H9 (cell line): ENCODE measurements at regions not wholly inside any gene's neighbourhood (a gene's known extent, or its start where the extent isn't known, plus 50 kb on each side); places are given as distances from the start of the nearest gene placed in this dataset.

Source experiments
- DNase-seq: peaks from one replicate; pipeline ENCODE4 v3.0.0-alpha.2; 2017
- H2AFZ ChIP-seq: one replicate; pipeline ENCODE4 v1.6.1; 2013; ENCODE audit warnings: mild to moderate bottlenecking, low read length, control low read depth, moderate library complexity
- H2AK5ac ChIP-seq: 2 replicates; pipeline ENCODE4 v1.6.1; 2013; ENCODE audit warnings: low read length, control low read depth, mixed read lengths; ENCODE audit not compliant: insufficient read length
- H2BK120ac ChIP-seq: one replicate; pipeline ENCODE4 v1.6.1; 2013; ENCODE audit warnings: low read depth, mild to moderate bottlenecking, low read length, control low read depth, inconsistent platforms; ENCODE audit not compliant: poor library complexity, severe bottlenecking
- H2BK12ac ChIP-seq: 2 replicates; pipeline ENCODE4 v1.6.1; 2013; ENCODE audit warnings: low read length, control low read depth, mixed read lengths, low read depth; ENCODE audit not compliant: insufficient read length
- H2BK15ac ChIP-seq: 2 replicates; pipeline ENCODE4 v1.6.1; 2013; ENCODE audit warnings: low read depth, low read length, control low read depth
- H2BK20ac ChIP-seq: one replicate; pipeline ENCODE4 v1.6.1; 2013; ENCODE audit warnings: low read depth, mild to moderate bottlenecking, low read length, control low read depth, inconsistent platforms; ENCODE audit not compliant: poor library complexity, severe bottlenecking
- H2BK5ac ChIP-seq: 2 replicates; pipeline ENCODE4 v1.6.1; 2013; ENCODE audit warnings: low read length, control low read depth, mixed read lengths; ENCODE audit not compliant: insufficient read length
- H3K14ac ChIP-seq: 2 replicates; pipeline ENCODE4 v1.6.1; 2013; ENCODE audit warnings: low read length, control low read depth; ENCODE audit not compliant: insufficient read depth
- H3K18ac ChIP-seq: 2 replicates; pipeline ENCODE4 v1.6.1; 2013; ENCODE audit warnings: low read depth, mild to moderate bottlenecking, mixed read lengths, low read length, control low read depth; ENCODE audit not compliant: insufficient read length
- H3K23ac ChIP-seq: 2 replicates; pipeline ENCODE4 v1.6.1; 2013; ENCODE audit warnings: low read length, control low read depth, mixed read lengths, low read depth; ENCODE audit not compliant: insufficient read length
- H3K23me2 ChIP-seq: 2 replicates; pipeline ENCODE4 v1.6.1; 2013; ENCODE audit warnings: low read depth, mild to moderate bottlenecking, mixed read lengths, low read length, control low read depth; ENCODE audit not compliant: insufficient read length, poor library complexity, severe bottlenecking
- H3K27ac ChIP-seq: 2 replicates; pipeline ENCODE4 v1.5.1; 2013; ENCODE audit warnings: low read length, control low read depth, mixed read lengths, low read depth; ENCODE audit not compliant: insufficient read length
- H3K27me3 ChIP-seq: 2 replicates; pipeline ENCODE4 v1.6.1; 2013; ENCODE audit warnings: low read length, control low read depth, inconsistent platforms; ENCODE audit not compliant: insufficient read depth
- H3K4ac ChIP-seq: 2 replicates; pipeline ENCODE4 v1.6.1; 2013; ENCODE audit warnings: low read depth, mild to moderate bottlenecking, control low read depth, inconsistent platforms, low read length, moderate library complexity
- H3K4me1 ChIP-seq: 2 replicates; pipeline ENCODE4 v1.6.1; 2013; ENCODE audit warnings: low read length, control low read depth, inconsistent platforms; ENCODE audit not compliant: insufficient read depth
- H3K4me2 ChIP-seq: 2 replicates; pipeline ENCODE4 v1.6.1; 2013; ENCODE audit warnings: low read length, control low read depth, mixed read lengths; ENCODE audit not compliant: insufficient read length, insufficient read depth
- H3K56ac ChIP-seq: 2 replicates; pipeline ENCODE4 v1.6.1; 2013; ENCODE audit warnings: low read depth, mild to moderate bottlenecking, mixed read lengths, low read length, control low read depth; ENCODE audit not compliant: insufficient read length
- H3K79me1 ChIP-seq: 2 replicates; pipeline ENCODE4 v1.6.1; 2013; ENCODE audit warnings: low read depth, mild to moderate bottlenecking, moderate library complexity, low read length, control low read depth, inconsistent platforms; ENCODE audit not compliant: insufficient read depth, poor library complexity, severe bottlenecking
- H3K79me2 ChIP-seq: 2 replicates; pipeline ENCODE4 v1.6.1; 2013; ENCODE audit warnings: low read length, control low read depth, inconsistent platforms; ENCODE audit not compliant: insufficient read depth
- H3K9ac ChIP-seq: 2 replicates; pipeline ENCODE4 v1.6.1; 2013; ENCODE audit warnings: low read length, control low read depth, mixed read lengths; ENCODE audit not compliant: insufficient read length; ENCODE audit errors: extremely low read depth
- H3K9me3 ChIP-seq: one replicate; pipeline ENCODE4 v1.6.1; 2013; ENCODE audit warnings: low read depth, low read length, inconsistent platforms; ENCODE audit not compliant: control insufficient read depth
- H3T11ph ChIP-seq: one replicate; pipeline ENCODE4 v1.6.1; 2013; ENCODE audit warnings: mild to moderate bottlenecking, low read length, control low read depth, inconsistent platforms
- H4K20me1 ChIP-seq: one replicate; pipeline ENCODE4 v1.6.1; 2013; ENCODE audit not compliant: control insufficient read depth, insufficient read length, insufficient read depth
- H4K5ac ChIP-seq: 2 replicates; pipeline ENCODE4 v1.6.1; 2013; ENCODE audit warnings: low read depth, mild to moderate bottlenecking, mixed read lengths, low read length, control low read depth; ENCODE audit not compliant: insufficient read length
- H4K8ac ChIP-seq: replicated peaks from 2 replicates; pipeline ENCODE4 v1.6.1; 2013; ENCODE audit warnings: low read length, control low read depth, mixed read lengths, low read depth; ENCODE audit not compliant: insufficient read length
- H4K91ac ChIP-seq: 2 replicates; pipeline ENCODE4 v1.6.1; 2013; ENCODE audit warnings: low read depth, mild to moderate bottlenecking, moderate library complexity, mixed read lengths, low read length, control low read depth; ENCODE audit not compliant: insufficient read length
- H3K27ac Mint-ChIP-seq, 3 experiments: 2 replicates in 2 of 3; 3 replicates in 1 of 3; pipeline ENCODE4 v1.8.0; 2020 to 2021; ENCODE audit warnings: mixed read lengths in 3 of 3, mild to moderate bottlenecking in 1 of 3, moderate library complexity in 1 of 3
- H3K27me3 Mint-ChIP-seq: 2 replicates; pipeline ENCODE4 v1.8.0; 2021; ENCODE audit warnings: low read depth, mild to moderate bottlenecking, moderate library complexity, mixed read lengths
- H3K36me3 Mint-ChIP-seq, 3 experiments: 2 replicates in 2 of 3; 3 replicates in 1 of 3; pipeline ENCODE4 v1.8.0; 2020 to 2021; ENCODE audit warnings: low read depth in 3 of 3, mixed read lengths in 3 of 3; ENCODE audit not compliant: insufficient read depth in 1 of 3
- H3K4me1 Mint-ChIP-seq, 2 experiments: 2 replicates each; pipeline ENCODE4 v1.8.0; 2020; ENCODE audit warnings: mixed read lengths in 2 of 2
- H3K4me3 Mint-ChIP-seq, 2 experiments: 2 replicates in 1 of 2; 3 replicates in 1 of 2; pipeline ENCODE4 v1.8.0; 2020 to 2021; ENCODE audit warnings: mild to moderate bottlenecking in 2 of 2, mixed read lengths in 2 of 2, moderate library complexity in 1 of 2
- H3K9me3 Mint-ChIP-seq, 2 experiments: 2 replicates in 1 of 2; 3 replicates in 1 of 2; pipeline ENCODE4 v1.8.0; 2020; ENCODE audit warnings: mild to moderate bottlenecking in 2 of 2, mixed read lengths in 2 of 2, moderate library complexity in 1 of 2
- WGBS: extraction: QIAGEN DNeasy Blood & Tissue Kit; methylation state at CpG from one replicate; pipeline ENCODE4 v1.1.7; 2013; ENCODE audit warnings: missing lambda C conversion rate, low lambda C conversion rate, mixed read lengths; ENCODE audit not compliant: insufficient read length; ENCODE audit errors: extremely low coverage; 5-methylcytosine and 5-hydroxymethylcytosine counted together
- TF ChIP-seq, protein P1 (sequence below): fragments of 200-600 bp; sonication (generic); conservative IDR thresholded peaks from 3 replicates; pipeline ENCODE4 v1.8.0; 2021; ENCODE audit warnings: antibody characterized with exemption, mild to moderate bottlenecking

DNA sequence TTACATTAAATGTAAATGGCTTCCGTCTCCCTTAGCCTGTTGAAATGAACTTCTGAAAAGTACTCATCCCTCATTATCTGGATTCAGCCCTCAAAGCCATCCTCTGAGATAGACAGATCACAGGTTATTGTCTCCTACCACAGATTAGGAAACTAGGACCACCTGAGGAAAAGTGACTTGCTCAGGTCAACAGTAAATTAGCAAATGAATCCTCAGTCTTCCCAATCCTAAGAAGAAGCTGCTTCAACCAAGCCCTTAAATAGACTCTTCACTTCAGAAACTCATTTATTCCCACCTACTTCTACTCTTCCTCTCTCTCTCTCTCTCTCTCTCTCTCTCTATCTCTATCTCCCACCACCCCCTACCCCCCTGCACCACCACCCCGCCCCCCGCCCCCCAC, 152.3 kb downstream of the DMRTA2 start:
- Histone ChIP-seq H3K4me1 (peaks cover 4% of the 10 kb centered on the region; the same call in 1 of the 2 replicates), H2BK120ac (no peak overlapping the region), H3K9me3 (no peaks in the 10 kb centered on the region), H3K27ac (no peak overlapping the region), H2AK5ac (no peak overlapping the region), H4K91ac (no peak overlapping the region), H2BK15ac (no peak overlapping the region), H2BK5ac (no peak overlapping the region), H3K79me1 (no peaks in the 10 kb centered on the region), H2BK12ac (no peak overlapping the region), H2AFZ (no peak overlapping the region), H3T11ph (no peak overlapping the region), H3K14ac (no peak overlapping the region), H3K56ac (no peak overlapping the region), H4K8ac (no peak overlapping the region), H3K9ac (no peak overlapping the region), H3K4me2 (no peak overlapping the region), H3K23me2 (no peaks in the 10 kb centered on the region), H3K79me2 (no peaks in the 10 kb centered on the region), H3K27me3 (no peaks in the 10 kb centered on the region; the same call in 1 of the 2 replicates), H3K23ac (no peak overlapping the region), H4K20me1 (no peaks in the 10 kb centered on the region), H4K5ac (no peak overlapping the region), H3K18ac (no peak overlapping the region), H3K4ac (no peak overlapping the region), H2BK20ac (no peak overlapping the region)
- H3K27me3 Mint-ChIP-seq = no peaks in the 10 kb centered on the region
- TF ChIP-seq, protein P1, sequence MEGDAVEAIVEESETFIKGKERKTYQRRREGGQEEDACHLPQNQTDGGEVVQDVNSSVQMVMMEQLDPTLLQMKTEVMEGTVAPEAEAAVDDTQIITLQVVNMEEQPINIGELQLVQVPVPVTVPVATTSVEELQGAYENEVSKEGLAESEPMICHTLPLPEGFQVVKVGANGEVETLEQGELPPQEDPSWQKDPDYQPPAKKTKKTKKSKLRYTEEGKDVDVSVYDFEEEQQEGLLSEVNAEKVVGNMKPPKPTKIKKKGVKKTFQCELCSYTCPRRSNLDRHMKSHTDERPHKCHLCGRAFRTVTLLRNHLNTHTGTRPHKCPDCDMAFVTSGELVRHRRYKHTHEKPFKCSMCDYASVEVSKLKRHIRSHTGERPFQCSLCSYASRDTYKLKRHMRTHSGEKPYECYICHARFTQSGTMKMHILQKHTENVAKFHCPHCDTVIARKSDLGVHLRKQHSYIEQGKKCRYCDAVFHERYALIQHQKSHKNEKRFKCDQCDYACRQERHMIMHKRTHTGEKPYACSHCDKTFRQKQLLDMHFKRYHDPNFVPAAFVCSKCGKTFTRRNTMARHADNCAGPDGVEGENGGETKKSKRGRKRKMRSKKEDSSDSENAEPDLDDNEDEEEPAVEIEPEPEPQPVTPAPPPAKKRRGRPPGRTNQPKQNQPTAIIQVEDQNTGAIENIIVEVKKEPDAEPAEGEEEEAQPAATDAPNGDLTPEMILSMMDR = no peak
- H3K4me1 Mint-ChIP-seq = peaks cover 0 to 15% of the 10 kb centered on the region in 2 experiments; a peak in 2 of 4 replicates
- DNase-seq = no peak
- no peak overlapping the region for H3K27ac Mint-ChIP-seq
- WGBS = no CpG with 5 or more reads among the region's 3 CpGs
- no peak overlapping the region for H3K4me3 Mint-ChIP-seq
- peaks cover 0 to 64% of the 10 kb centered on the region in 2 experiments; a peak in 2 of 5 replicates for H3K9me3 Mint-ChIP-seq
- H3K36me3 Mint-ChIP-seq = peaks cover 0 to 13% (median 0%) of the 10 kb centered on the region in 3 experiments; a peak in 2 of 7 replicates
